Lower leg skin (tissue), 4 donors: ENCODE measurements at regions not wholly inside any gene's neighbourhood (a gene's known extent, or its start where the extent isn't known, plus 50 kb on each side); places are given as distances from the start of the nearest gene placed in this dataset.

Experiments
- DNase-seq, 2 donors: peaks; one replicate each; pipeline ENCODE4 v3.0.0-alpha.2; 2019; ENCODE audit warnings: low spot score in 2 of 2
- H3K4me3 ChIP-seq: fragments of 200-600 bp; sonication (generic); 2 replicates; pipeline ENCODE4 v1.5.1; 2017; ENCODE audit warnings: mild to moderate bottlenecking, low read depth; ENCODE audit not compliant: poor library complexity, severe bottlenecking
- CTCF ChIP-seq, 3 donors: fragments of 450-650 bp; IDR thresholded peaks; one replicate each; pipeline ENCODE4 v1.5.1; 2016; ENCODE audit warnings: antibody characterized with exemption in 3 of 3, mild to moderate bottlenecking in 3 of 3, moderate library complexity in 2 of 3
- POLR2A ChIP-seq, 2 donors: fragments of 450-650 bp; IDR thresholded peaks; one replicate each; pipeline ENCODE4 v1.6.1; 2016 to 2017; ENCODE audit warnings: antibody characterized with exemption in 2 of 2, mild to moderate bottlenecking in 1 of 2, moderate library complexity in 1 of 2
- WGBS, 2 donors: methylation state at CpG; one replicate each; pipeline ENCODE4 v1.1.5; 2018; 5-methylcytosine and 5-hydroxymethylcytosine counted together
- intact Hi-C: fragments of 100-400 bp; cut with DNase I; formaldehyde crosslinking; loops from one replicate; pipeline ENCODE4 v1.15.0; 2023; ENCODE audit warnings: low total_unique reads

DNA sequence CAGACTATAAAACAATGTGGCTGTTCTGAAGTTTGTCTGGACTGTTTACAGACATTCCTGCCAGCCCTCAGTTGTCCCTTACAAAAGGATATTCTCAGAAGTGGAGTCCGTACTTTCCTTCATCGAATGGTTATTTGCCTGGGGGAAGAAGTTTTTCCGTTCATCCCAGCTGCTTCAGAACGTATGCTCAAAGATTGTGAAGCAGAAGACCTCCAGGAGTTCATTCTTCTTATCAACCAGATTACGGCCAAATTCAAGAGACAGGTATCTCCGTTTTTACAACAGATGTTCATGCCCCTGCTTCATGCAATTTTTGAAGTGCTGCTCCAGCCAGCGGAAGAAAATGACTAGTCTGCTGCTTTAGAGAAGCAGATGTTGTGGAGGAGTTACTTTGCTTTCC lies 174.3 kb upstream of the NUPR2 start:
- DNase-seq: no peak
- 76 to 78% methylated on average over 7 of the region's 7 CpGs for WGBS, 2 donors
- intact Hi-C loops: no loop called here
- H3K4me3 ChIP-seq: no peak overlapping the region
- no peak for TF ChIP-seq CTCF (IDR thresholded peaks at IDR 0.05)
- TF ChIP-seq POLR2A (IDR thresholded peaks at IDR 0.05): no peak

- TF ChIP-seq CTCF (IDR thresholded peaks at IDR 0.05) (no peak), POLR2A (IDR thresholded peaks at IDR 0.05) (no peak)
- WGBS, 2 donors: 2 to 8% methylated on average over 21 to 51 of the region's 57 CpGs
- DNase-seq: no peak
- no peak overlapping the region for H3K4me3 ChIP-seq
- intact Hi-C loops: no loop called here
Measured at GRCh38 chr7:56287429-56288138, 171.4 kb upstream of the NUPR2 start.

- DNase-seq: peak in 1 of 2 donors; percentile 21
- TF ChIP-seq POLR2A (IDR thresholded peaks at IDR 0.05) (no peak), CTCF (IDR thresholded peaks at IDR 0.05) (no peak)
- intact Hi-C loops: no loop called here
- peak overlapping the region; percentile 5 for H3K4me3 ChIP-seq
- WGBS, 2 donors: 76 to 80% methylated on average over 6 to 7 of the region's 7 CpGs
Measured at GRCh38 chr7:56256108-56256507, 139.9 kb upstream of the NUPR2 start.

- no peak overlapping the region for H3K4me3 ChIP-seq
- TF ChIP-seq CTCF (IDR thresholded peaks at IDR 0.05) (no peak), POLR2A (IDR thresholded peaks at IDR 0.05) (no peak)
- intact Hi-C loops: no loop called here
- WGBS, 2 donors: 65 to 70% methylated on average over 3 of the region's 3 CpGs
- peak in 1 of 2 donors; percentile 10 for DNase-seq
Measured at GRCh38 chr7:56250135-56250534, 133.9 kb upstream of the NUPR2 start.

DNA sequence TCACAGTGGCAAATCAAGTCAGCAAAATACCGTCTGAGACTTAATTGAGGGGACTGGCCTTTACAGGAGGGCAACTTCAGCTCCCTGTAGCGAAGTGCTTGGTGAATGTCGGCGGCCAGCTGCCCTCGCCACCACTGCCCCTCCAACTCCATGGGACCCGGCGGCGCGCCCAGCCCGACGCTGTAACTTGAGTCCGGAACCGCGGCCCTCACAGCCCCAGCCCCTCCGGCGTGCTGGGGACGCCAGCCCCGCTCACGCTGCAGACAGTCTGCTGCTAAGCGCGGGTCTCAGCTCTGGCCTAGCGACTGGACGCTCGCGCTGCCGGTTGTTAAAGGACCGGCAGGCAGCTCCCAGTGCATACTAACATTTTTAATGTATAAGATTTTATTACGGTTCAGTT lies 113.4 kb upstream of the NUPR2 start:
- WGBS, 2 donors: 22 to 29% methylated on average over 26 to 28 of the region's 28 CpGs
- DNase-seq: peak in 1 of 2 donors; percentile 66
- no peak overlapping the region for H3K4me3 ChIP-seq
- no peak for TF ChIP-seq CTCF (IDR thresholded peaks at IDR 0.05)
- TF ChIP-seq POLR2A (IDR thresholded peaks at IDR 0.05): no peak
- intact Hi-C loops: no loop called here

DNA sequence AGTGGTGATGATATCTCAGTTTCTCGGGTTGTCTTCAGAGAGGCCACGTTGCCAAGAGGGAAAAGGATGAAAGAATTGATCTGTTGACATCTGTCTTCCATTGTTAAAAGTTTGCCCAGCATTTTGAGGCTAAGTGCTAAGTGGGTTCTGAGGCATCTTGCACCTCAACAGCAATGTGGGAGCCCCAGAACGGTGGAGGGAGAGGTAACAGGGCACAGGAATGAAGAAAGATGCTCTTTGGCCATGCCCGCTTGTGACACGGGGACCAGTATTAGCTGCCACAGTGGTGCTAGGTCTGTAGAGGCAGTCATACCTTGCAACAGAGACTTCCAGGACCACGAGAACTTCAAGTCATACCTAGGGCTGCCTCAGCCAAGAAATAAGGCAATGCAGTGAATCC lies 106.6 kb upstream of the NUPR2 start:
- no peak overlapping the region for H3K4me3 ChIP-seq
- 65 to 71% methylated on average over 6 of the region's 6 CpGs for WGBS, 2 donors
- intact Hi-C loops: no loop called here
- TF ChIP-seq CTCF (IDR thresholded peaks at IDR 0.05) (no peak), POLR2A (IDR thresholded peaks at IDR 0.05) (no peak)
- DNase-seq: no peak
